HG02763 (cell line): ENCODE measurements at regions not wholly inside any gene's neighbourhood (a gene's known extent, or its start where the extent isn't known, plus 50 kb on each side); places are given as distances from the start of the nearest gene placed in this dataset.
"Not testable (repeated sequence)": the region's sequence is repeated elsewhere in the genome, so short reads cannot be mapped to it uniquely, and the experiment has no call there.

Experiments used
- ATAC-seq: cut with Tn5 transposase; IDR thresholded peaks from one replicate; pipeline ENCODE4 v1.9.1; 2021; ENCODE audit warnings: mild to moderate bottlenecking, moderate library complexity; ENCODE audit not compliant: unreplicated experiment

GRCh38 chr21:41612674-41613532 lies 104.9 kb upstream of the TMPRSS2 start:
- ATAC-seq = no peak

- ATAC-seq = no peak
These were observed 104.1 kb upstream of the TMPRSS2 start for GRCh38 chr21:41611966-41612606.

GRCh38 chr21:41611441-41611840 lies 103.5 kb upstream of the TMPRSS2 start:
- ATAC-seq = no peak

- not testable (repeated sequence) for ATAC-seq
These were observed 102.8 kb upstream of the TMPRSS2 start for GRCh38 chr21:41610840-41611115.

- no peak for ATAC-seq
These were observed 102.3 kb upstream of the TMPRSS2 start for GRCh38 chr21:41610042-41610839.

- ATAC-seq = no peak
These were observed 98.7 kb upstream of the TMPRSS2 start for GRCh38 chr21:41606706-41607105.

GRCh38 chr21:41605934-41606285 lies 98.0 kb upstream of the TMPRSS2 start:
- ATAC-seq = no peak

- ATAC-seq = no peak
These were observed 97.4 kb upstream of the TMPRSS2 start for GRCh38 chr21:41605178-41605933.

- no peak for ATAC-seq
These were observed 96.7 kb upstream of the TMPRSS2 start for GRCh38 chr21:41604583-41605041.

- no peak for ATAC-seq
These were observed 95.5 kb upstream of the TMPRSS2 start for GRCh38 chr21:41603476-41603875.

GRCh38 chr21:41602531-41602930 lies 94.6 kb upstream of the TMPRSS2 start:
- ATAC-seq = no peak

GRCh38 chr21:41601573-41602368 lies 93.8 kb upstream of the TMPRSS2 start:
- ATAC-seq = no peak

- ATAC-seq = no peak
These were observed 93.1 kb upstream of the TMPRSS2 start for GRCh38 chr21:41600961-41601572.

- ATAC-seq = no peak
These were observed 92.6 kb upstream of the TMPRSS2 start for GRCh38 chr21:41600556-41600955.

GRCh38 chr21:41600116-41600515 lies 92.2 kb upstream of the TMPRSS2 start:
- no peak for ATAC-seq

GRCh38 chr21:41598561-41599431 lies 90.8 kb upstream of the TMPRSS2 start:
- ATAC-seq = no peak

GRCh38 chr21:41597811-41598231 lies 89.9 kb upstream of the TMPRSS2 start:
- ATAC-seq = no peak

- ATAC-seq = no peak
These were observed 89.3 kb upstream of the TMPRSS2 start for GRCh38 chr21:41597227-41597626.
